H9 (cell line): ENCODE measurements at regions not wholly inside any gene's neighbourhood (a gene's known extent, or its start where the extent isn't known, plus 50 kb on each side); places are given as distances from the start of the nearest gene placed in this dataset.

ENCODE experiments used
- DNase-seq: peaks from one replicate; pipeline ENCODE4 v3.0.0-alpha.2; 2017
- H2AFZ ChIP-seq: one replicate; pipeline ENCODE4 v1.6.1; 2013; ENCODE audit warnings: mild to moderate bottlenecking, low read length, control low read depth, moderate library complexity
- H2AK5ac ChIP-seq: 2 replicates; pipeline ENCODE4 v1.6.1; 2013; ENCODE audit warnings: low read length, control low read depth, mixed read lengths; ENCODE audit not compliant: insufficient read length
- H2BK120ac ChIP-seq: one replicate; pipeline ENCODE4 v1.6.1; 2013; ENCODE audit warnings: low read depth, mild to moderate bottlenecking, low read length, control low read depth, inconsistent platforms; ENCODE audit not compliant: poor library complexity, severe bottlenecking
- H2BK12ac ChIP-seq: 2 replicates; pipeline ENCODE4 v1.6.1; 2013; ENCODE audit warnings: low read length, control low read depth, mixed read lengths, low read depth; ENCODE audit not compliant: insufficient read length
- H2BK15ac ChIP-seq: 2 replicates; pipeline ENCODE4 v1.6.1; 2013; ENCODE audit warnings: low read depth, low read length, control low read depth
- H2BK20ac ChIP-seq: one replicate; pipeline ENCODE4 v1.6.1; 2013; ENCODE audit warnings: low read depth, mild to moderate bottlenecking, low read length, control low read depth, inconsistent platforms; ENCODE audit not compliant: poor library complexity, severe bottlenecking
- H2BK5ac ChIP-seq: 2 replicates; pipeline ENCODE4 v1.6.1; 2013; ENCODE audit warnings: low read length, control low read depth, mixed read lengths; ENCODE audit not compliant: insufficient read length
- H3K14ac ChIP-seq: 2 replicates; pipeline ENCODE4 v1.6.1; 2013; ENCODE audit warnings: low read length, control low read depth; ENCODE audit not compliant: insufficient read depth
- H3K18ac ChIP-seq: 2 replicates; pipeline ENCODE4 v1.6.1; 2013; ENCODE audit warnings: low read depth, mild to moderate bottlenecking, mixed read lengths, low read length, control low read depth; ENCODE audit not compliant: insufficient read length
- H3K23ac ChIP-seq: 2 replicates; pipeline ENCODE4 v1.6.1; 2013; ENCODE audit warnings: low read length, control low read depth, mixed read lengths, low read depth; ENCODE audit not compliant: insufficient read length
- H3K23me2 ChIP-seq: 2 replicates; pipeline ENCODE4 v1.6.1; 2013; ENCODE audit warnings: low read depth, mild to moderate bottlenecking, mixed read lengths, low read length, control low read depth; ENCODE audit not compliant: insufficient read length, poor library complexity, severe bottlenecking
- H3K27ac ChIP-seq: 2 replicates; pipeline ENCODE4 v1.5.1; 2013; ENCODE audit warnings: low read length, control low read depth, mixed read lengths, low read depth; ENCODE audit not compliant: insufficient read length
- H3K27me3 ChIP-seq: 2 replicates; pipeline ENCODE4 v1.6.1; 2013; ENCODE audit warnings: low read length, control low read depth, inconsistent platforms; ENCODE audit not compliant: insufficient read depth
- H3K4ac ChIP-seq: 2 replicates; pipeline ENCODE4 v1.6.1; 2013; ENCODE audit warnings: low read depth, mild to moderate bottlenecking, control low read depth, inconsistent platforms, low read length, moderate library complexity
- H3K4me1 ChIP-seq: 2 replicates; pipeline ENCODE4 v1.6.1; 2013; ENCODE audit warnings: low read length, control low read depth, inconsistent platforms; ENCODE audit not compliant: insufficient read depth
- H3K4me2 ChIP-seq: 2 replicates; pipeline ENCODE4 v1.6.1; 2013; ENCODE audit warnings: low read length, control low read depth, mixed read lengths; ENCODE audit not compliant: insufficient read length, insufficient read depth
- H3K56ac ChIP-seq: 2 replicates; pipeline ENCODE4 v1.6.1; 2013; ENCODE audit warnings: low read depth, mild to moderate bottlenecking, mixed read lengths, low read length, control low read depth; ENCODE audit not compliant: insufficient read length
- H3K79me1 ChIP-seq: 2 replicates; pipeline ENCODE4 v1.6.1; 2013; ENCODE audit warnings: low read depth, mild to moderate bottlenecking, moderate library complexity, low read length, control low read depth, inconsistent platforms; ENCODE audit not compliant: insufficient read depth, poor library complexity, severe bottlenecking
- H3K79me2 ChIP-seq: 2 replicates; pipeline ENCODE4 v1.6.1; 2013; ENCODE audit warnings: low read length, control low read depth, inconsistent platforms; ENCODE audit not compliant: insufficient read depth
- H3K9ac ChIP-seq: 2 replicates; pipeline ENCODE4 v1.6.1; 2013; ENCODE audit warnings: low read length, control low read depth, mixed read lengths; ENCODE audit not compliant: insufficient read length; ENCODE audit errors: extremely low read depth
- H3K9me3 ChIP-seq: one replicate; pipeline ENCODE4 v1.6.1; 2013; ENCODE audit warnings: low read depth, low read length, inconsistent platforms; ENCODE audit not compliant: control insufficient read depth
- H3T11ph ChIP-seq: one replicate; pipeline ENCODE4 v1.6.1; 2013; ENCODE audit warnings: mild to moderate bottlenecking, low read length, control low read depth, inconsistent platforms
- H4K20me1 ChIP-seq: one replicate; pipeline ENCODE4 v1.6.1; 2013; ENCODE audit not compliant: control insufficient read depth, insufficient read length, insufficient read depth
- H4K5ac ChIP-seq: 2 replicates; pipeline ENCODE4 v1.6.1; 2013; ENCODE audit warnings: low read depth, mild to moderate bottlenecking, mixed read lengths, low read length, control low read depth; ENCODE audit not compliant: insufficient read length
- H4K8ac ChIP-seq: replicated peaks from 2 replicates; pipeline ENCODE4 v1.6.1; 2013; ENCODE audit warnings: low read length, control low read depth, mixed read lengths, low read depth; ENCODE audit not compliant: insufficient read length
- H4K91ac ChIP-seq: 2 replicates; pipeline ENCODE4 v1.6.1; 2013; ENCODE audit warnings: low read depth, mild to moderate bottlenecking, moderate library complexity, mixed read lengths, low read length, control low read depth; ENCODE audit not compliant: insufficient read length
- H3K27ac Mint-ChIP-seq, 3 experiments: 2 replicates in 2 of 3; 3 replicates in 1 of 3; pipeline ENCODE4 v1.8.0; 2020 to 2021; ENCODE audit warnings: mixed read lengths in 3 of 3, mild to moderate bottlenecking in 1 of 3, moderate library complexity in 1 of 3
- H3K27me3 Mint-ChIP-seq: 2 replicates; pipeline ENCODE4 v1.8.0; 2021; ENCODE audit warnings: low read depth, mild to moderate bottlenecking, moderate library complexity, mixed read lengths
- H3K36me3 Mint-ChIP-seq, 3 experiments: 2 replicates in 2 of 3; 3 replicates in 1 of 3; pipeline ENCODE4 v1.8.0; 2020 to 2021; ENCODE audit warnings: low read depth in 3 of 3, mixed read lengths in 3 of 3; ENCODE audit not compliant: insufficient read depth in 1 of 3
- H3K4me1 Mint-ChIP-seq, 2 experiments: 2 replicates each; pipeline ENCODE4 v1.8.0; 2020; ENCODE audit warnings: mixed read lengths in 2 of 2
- H3K4me3 Mint-ChIP-seq, 2 experiments: 2 replicates in 1 of 2; 3 replicates in 1 of 2; pipeline ENCODE4 v1.8.0; 2020 to 2021; ENCODE audit warnings: mild to moderate bottlenecking in 2 of 2, mixed read lengths in 2 of 2, moderate library complexity in 1 of 2
- H3K9me3 Mint-ChIP-seq, 2 experiments: 2 replicates in 1 of 2; 3 replicates in 1 of 2; pipeline ENCODE4 v1.8.0; 2020; ENCODE audit warnings: mild to moderate bottlenecking in 2 of 2, mixed read lengths in 2 of 2, moderate library complexity in 1 of 2
- CTCF ChIP-seq: fragments of 200-600 bp; sonication (generic); conservative IDR thresholded peaks from 3 replicates; pipeline ENCODE4 v1.8.0; 2021; ENCODE audit warnings: antibody characterized with exemption, mild to moderate bottlenecking
- WGBS: extraction: QIAGEN DNeasy Blood & Tissue Kit; methylation state at CpG from one replicate; pipeline ENCODE4 v1.1.7; 2013; ENCODE audit warnings: missing lambda C conversion rate, low lambda C conversion rate, mixed read lengths; ENCODE audit not compliant: insufficient read length; ENCODE audit errors: extremely low coverage; 5-methylcytosine and 5-hydroxymethylcytosine counted together

DNA sequence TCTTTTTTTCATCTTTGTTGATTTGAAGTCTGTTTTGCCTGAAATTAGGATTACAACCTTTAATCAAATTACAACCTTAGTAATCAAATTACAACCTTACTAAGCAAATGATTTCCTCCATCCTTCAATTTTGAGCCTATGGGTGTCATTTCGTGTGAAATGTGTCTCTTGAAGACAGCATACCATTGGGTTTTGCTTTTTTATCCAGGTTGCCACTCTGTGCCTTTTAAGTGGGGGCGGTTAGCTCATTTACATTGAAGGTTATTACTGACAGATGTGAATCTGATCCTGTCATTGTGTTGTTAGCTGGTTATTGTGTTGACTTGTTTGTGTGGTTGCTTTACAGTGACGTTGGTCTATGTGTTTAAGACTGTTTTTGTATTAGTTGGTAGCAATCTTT is 74.8 kb upstream of the BCL9 start:
- Histone ChIP-seq H4K5ac (no peak overlapping the region), H2BK5ac (no peak overlapping the region), H2AFZ (no peak overlapping the region), H3K14ac (no peak overlapping the region), H2BK120ac (no peak overlapping the region), H3K4ac (no peak overlapping the region), H3K9ac (no peak overlapping the region), H2BK12ac (no peak overlapping the region), H4K8ac (no peak overlapping the region), H3K27ac (no peak overlapping the region), H3K56ac (no peak overlapping the region), H2AK5ac (no peak overlapping the region), H4K20me1 (no peaks in the 10 kb centered on the region), H3K23me2 (no peaks in the 10 kb centered on the region), H3K79me1 (no peaks in the 10 kb centered on the region), H3K4me1 (no peaks in the 10 kb centered on the region), H3K9me3 (no peaks in the 10 kb centered on the region), H2BK20ac (no peak overlapping the region), H3T11ph (no peak overlapping the region), H3K23ac (no peak overlapping the region), H3K27me3 (no peaks in the 10 kb centered on the region), H3K79me2 (no peaks in the 10 kb centered on the region), H4K91ac (no peak overlapping the region), H3K18ac (no peak overlapping the region), H2BK15ac (no peak overlapping the region), H3K4me2 (no peak overlapping the region)
- WGBS: no CpG with 5 or more reads among the region's 3 CpGs
- Mint-ChIP-seq H3K4me3 (no peak overlapping the region), H3K27me3 (peaks cover 22% of the 10 kb centered on the region), H3K4me1 (no peaks in the 10 kb centered on the region), H3K36me3 (no peaks in the 10 kb centered on the region), H3K27ac (no peak overlapping the region), H3K9me3 (peaks cover 7 to 14% of the 10 kb centered on the region in 2 experiments; a peak in 3 of 5 replicates)
- DNase-seq: no peak
- no peak for TF ChIP-seq CTCF
